ENCODE measurements at regions not wholly inside any gene's neighbourhood (a gene's known extent, or its start where the extent isn't known, plus 50 kb on each side); places are given as distances from the start of the nearest gene placed in this dataset.

DNA sequence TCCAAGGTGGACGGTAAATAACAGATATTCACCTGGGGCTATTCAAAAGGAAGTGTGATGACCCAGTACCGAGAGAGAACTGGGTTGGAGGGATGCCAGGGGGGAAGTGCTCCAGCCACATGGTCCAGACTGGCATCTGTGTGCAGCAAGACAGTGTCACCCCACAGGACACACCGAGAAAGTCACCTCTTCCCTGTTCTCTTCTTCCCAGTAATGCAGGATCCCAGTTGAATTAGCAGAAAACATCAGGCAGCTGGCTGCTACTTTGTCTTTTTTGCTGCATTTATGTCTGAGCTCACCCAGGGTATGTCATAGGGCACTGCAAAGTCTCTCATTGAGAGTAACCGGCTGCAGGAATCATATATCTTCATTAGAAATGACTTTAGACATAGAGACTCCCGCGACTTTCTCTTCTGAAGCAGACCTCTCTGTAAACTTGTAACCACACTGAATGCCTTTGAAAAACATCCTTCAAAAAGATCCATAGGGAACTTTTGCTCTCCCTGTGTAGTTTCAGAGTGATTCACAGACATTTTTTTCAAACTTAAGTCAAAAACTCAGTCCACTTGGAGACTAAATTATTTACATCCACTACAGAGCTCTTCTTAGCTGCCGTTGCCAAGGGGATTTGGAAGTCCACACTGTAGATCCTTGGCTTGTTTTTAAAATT is 609.0 kb upstream of the DPP6 start:
- Histone ChIP-seq H3K36me3 (ENCODE audit: insufficient read depth, low read depth, low read length) (no peaks in the 10 kb centered on the region), H3K4me1 (ENCODE audit: insufficient read depth, low read length) (no peaks in the 10 kb centered on the region), H3K27me3 (ENCODE audit: insufficient read depth, low read length) (no peaks in the 10 kb centered on the region), H3K9me3 (ENCODE audit: insufficient read depth, low read depth, low read length) (peaks cover 2% of the 10 kb centered on the region; the same call in 1 of the 2 replicates), H3K9ac (ENCODE audit: low read depth, low read length) (no peak overlapping the region), H3K27ac (ENCODE audit: low read length) (no peak overlapping the region), H3K4me3 (ENCODE audit: low read length) (no peak overlapping the region)

DNA sequence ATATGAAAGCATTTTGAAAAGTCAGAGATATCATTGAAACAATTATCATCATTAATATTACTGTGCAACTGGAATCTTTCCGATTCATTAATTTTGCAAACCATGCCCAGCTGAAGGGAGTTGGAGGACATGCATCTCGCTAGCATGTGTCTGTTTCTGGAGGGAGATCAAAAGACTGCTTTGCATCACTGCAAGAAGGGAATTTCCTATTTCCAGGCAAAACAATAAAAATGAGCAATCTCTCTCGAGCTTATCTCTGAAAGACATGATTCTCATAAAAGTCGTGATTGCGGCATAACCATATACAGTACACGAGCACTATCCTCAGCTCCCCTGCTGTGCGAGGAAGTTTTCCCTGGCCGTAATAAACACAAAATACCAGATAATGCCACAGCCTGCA is 607.6 kb upstream of the DPP6 start:
- Histone ChIP-seq H3K27me3 (ENCODE audit: insufficient read depth, low read length) (no peaks in the 10 kb centered on the region), H3K9ac (ENCODE audit: low read depth, low read length) (no peak overlapping the region), H3K36me3 (ENCODE audit: insufficient read depth, low read depth, low read length) (no peaks in the 10 kb centered on the region), H3K4me3 (ENCODE audit: low read length) (no peak overlapping the region), H3K4me1 (ENCODE audit: insufficient read depth, low read length) (no peaks in the 10 kb centered on the region), H3K27ac (ENCODE audit: low read length) (no peak overlapping the region), H3K9me3 (ENCODE audit: insufficient read depth, low read depth, low read length) (peaks cover 7% of the 10 kb centered on the region; the same call in 1 of the 2 replicates)

DNA sequence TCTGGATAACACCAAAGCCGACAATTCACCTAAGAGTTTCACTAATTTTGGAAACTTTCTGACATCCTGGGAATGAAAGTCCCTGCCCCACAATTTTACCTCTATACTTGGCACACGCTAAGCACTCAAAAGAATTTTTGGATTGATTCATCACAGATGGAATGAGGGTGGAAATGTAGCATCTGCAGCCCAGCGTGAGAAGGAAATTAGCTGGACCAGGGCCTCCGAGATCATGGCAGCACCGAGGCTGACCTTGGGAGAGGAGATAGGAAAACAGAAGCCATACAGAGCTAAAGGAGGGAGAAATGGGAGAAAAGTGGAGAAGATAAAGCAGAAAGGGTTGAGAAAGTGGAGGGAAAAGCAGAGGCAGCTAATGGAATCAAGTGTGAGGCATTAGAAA is 606.6 kb upstream of the DPP6 start:
- no peak overlapping the region for H3K9ac ChIP-seq (ENCODE audit: low read depth, low read length)
- peaks cover 7% of the 10 kb centered on the region; the same call in 1 of the 2 replicates for H3K9me3 ChIP-seq (ENCODE audit: insufficient read depth, low read depth, low read length)
- no peak overlapping the region for H3K4me3 ChIP-seq (ENCODE audit: low read length)
- H3K27ac ChIP-seq (ENCODE audit: low read length): no peak overlapping the region
- no peaks in the 10 kb centered on the region for H3K36me3 ChIP-seq (ENCODE audit: insufficient read depth, low read depth, low read length)
- no peaks in the 10 kb centered on the region for H3K27me3 ChIP-seq (ENCODE audit: insufficient read depth, low read length)
- no peaks in the 10 kb centered on the region for H3K4me1 ChIP-seq (ENCODE audit: insufficient read depth, low read length)

DNA sequence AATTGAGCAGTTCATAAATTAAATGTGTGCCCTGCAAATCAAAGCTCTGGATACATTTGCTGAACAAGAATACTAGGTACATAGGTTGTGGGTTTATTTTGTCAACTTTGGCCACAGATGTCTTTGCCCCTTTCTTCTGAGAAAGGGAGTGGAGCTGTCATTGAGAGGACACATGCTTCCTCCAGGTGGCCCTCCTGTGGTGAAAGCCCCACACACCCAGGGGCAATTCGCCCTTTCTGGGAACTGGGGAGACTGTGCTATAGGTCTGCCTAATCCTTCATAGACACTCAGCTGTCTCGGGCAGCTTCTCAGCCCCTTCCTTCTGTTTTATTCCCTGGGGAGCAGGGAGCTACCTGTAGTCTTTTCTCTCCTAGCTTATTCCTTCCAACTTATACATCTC is 605.7 kb upstream of the DPP6 start:
- no peak overlapping the region for H3K4me3 ChIP-seq (ENCODE audit: low read length)
- H3K4me1 ChIP-seq (ENCODE audit: insufficient read depth, low read length): no peaks in the 10 kb centered on the region
- no peaks in the 10 kb centered on the region for H3K27me3 ChIP-seq (ENCODE audit: insufficient read depth, low read length)
- no peaks in the 10 kb centered on the region for H3K36me3 ChIP-seq (ENCODE audit: insufficient read depth, low read depth, low read length)
- H3K9me3 ChIP-seq (ENCODE audit: insufficient read depth, low read depth, low read length): peaks cover 7% of the 10 kb centered on the region; the same call in 1 of the 2 replicates
- no peak overlapping the region for H3K27ac ChIP-seq (ENCODE audit: low read length)
- H3K9ac ChIP-seq (ENCODE audit: low read depth, low read length): no peak overlapping the region

DNA sequence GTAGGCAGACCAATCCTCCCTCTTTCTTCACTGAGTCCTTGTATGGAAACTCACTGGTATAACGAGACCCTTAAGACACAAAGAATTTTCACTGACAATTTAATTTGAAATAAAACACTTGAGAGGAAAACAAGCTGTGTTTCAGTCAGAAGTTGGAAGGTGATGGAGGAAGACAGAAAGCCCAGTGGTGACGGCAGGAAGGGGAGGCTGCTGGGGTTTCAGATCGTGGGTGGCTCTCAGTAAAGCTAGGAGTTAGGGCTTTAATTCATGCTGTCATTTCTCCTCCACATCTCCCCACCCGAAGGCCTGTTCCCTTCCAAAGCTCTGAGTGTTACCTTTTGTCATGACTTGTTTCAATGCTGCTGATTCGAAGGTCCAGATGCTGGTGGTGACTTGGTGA is 605.2 kb upstream of the DPP6 start:
- Histone ChIP-seq H3K9me3 (ENCODE audit: insufficient read depth, low read depth, low read length) (peaks cover 7% of the 10 kb centered on the region; the same call in 1 of the 2 replicates), H3K9ac (ENCODE audit: low read depth, low read length) (no peak overlapping the region), H3K36me3 (ENCODE audit: insufficient read depth, low read depth, low read length) (no peaks in the 10 kb centered on the region), H3K27me3 (ENCODE audit: insufficient read depth, low read length) (no peaks in the 10 kb centered on the region), H3K27ac (ENCODE audit: low read length) (no peak overlapping the region), H3K4me3 (ENCODE audit: low read length) (no peak overlapping the region), H3K4me1 (ENCODE audit: insufficient read depth, low read length) (no peaks in the 10 kb centered on the region)

DNA sequence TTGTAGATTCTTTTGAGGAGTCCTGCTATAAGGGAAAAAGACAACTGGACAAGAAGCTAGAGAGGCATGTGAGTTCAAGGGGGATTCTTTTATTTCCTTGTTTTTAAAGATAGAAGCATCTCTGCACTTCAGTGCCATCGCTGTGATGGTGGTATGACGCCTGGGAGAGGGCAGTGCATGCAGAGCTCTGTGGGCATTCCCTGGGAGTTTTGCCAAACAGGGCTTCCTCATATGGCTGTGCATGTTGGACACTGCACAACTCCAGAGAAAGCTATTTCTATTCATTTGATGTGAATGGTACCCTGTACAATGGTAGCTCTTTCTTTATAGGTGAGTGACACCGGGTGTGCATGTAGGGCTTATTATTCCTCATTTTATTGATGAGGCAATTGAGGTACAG is 599.5 kb upstream of the DPP6 start:
- Histone ChIP-seq H3K4me1 (ENCODE audit: insufficient read depth, low read length) (no peaks in the 10 kb centered on the region), H3K9ac (ENCODE audit: low read depth, low read length) (no peak overlapping the region), H3K9me3 (ENCODE audit: insufficient read depth, low read depth, low read length) (peaks cover 5% of the 10 kb centered on the region; the same call in 1 of the 2 replicates), H3K4me3 (ENCODE audit: low read length) (no peak overlapping the region), H3K27me3 (ENCODE audit: insufficient read depth, low read length) (no peaks in the 10 kb centered on the region), H3K36me3 (ENCODE audit: insufficient read depth, low read depth, low read length) (no peaks in the 10 kb centered on the region), H3K27ac (ENCODE audit: low read length) (no peak overlapping the region)

DNA sequence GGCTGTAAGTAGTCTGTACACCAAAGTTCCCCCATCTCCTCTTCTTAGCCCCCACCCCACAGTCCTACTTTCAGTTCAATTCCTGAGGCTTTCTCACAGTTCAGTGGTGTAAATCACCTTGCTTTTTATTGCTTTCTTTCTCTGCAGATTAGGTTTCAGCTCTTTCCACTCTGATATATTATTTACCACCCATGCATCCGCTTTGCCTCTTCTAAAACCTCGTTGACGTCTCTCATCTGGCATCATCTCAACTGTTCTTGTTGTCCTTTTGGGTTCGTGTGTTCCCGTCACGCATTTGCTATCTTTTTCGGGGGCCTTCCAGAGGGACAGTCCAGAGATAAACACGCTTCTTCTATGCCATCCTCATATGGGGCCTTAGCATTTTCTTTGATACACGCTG is 597.9 kb upstream of the DPP6 start:
- Histone ChIP-seq H3K9me3 (ENCODE audit: insufficient read depth, low read depth, low read length) (no peaks in the 10 kb centered on the region), H3K36me3 (ENCODE audit: insufficient read depth, low read depth, low read length) (no peaks in the 10 kb centered on the region), H3K27me3 (ENCODE audit: insufficient read depth, low read length) (no peaks in the 10 kb centered on the region), H3K4me1 (ENCODE audit: insufficient read depth, low read length) (no peaks in the 10 kb centered on the region), H3K4me3 (ENCODE audit: low read length) (no peak overlapping the region), H3K9ac (ENCODE audit: low read depth, low read length) (no peak overlapping the region), H3K27ac (ENCODE audit: low read length) (no peak overlapping the region)

DNA sequence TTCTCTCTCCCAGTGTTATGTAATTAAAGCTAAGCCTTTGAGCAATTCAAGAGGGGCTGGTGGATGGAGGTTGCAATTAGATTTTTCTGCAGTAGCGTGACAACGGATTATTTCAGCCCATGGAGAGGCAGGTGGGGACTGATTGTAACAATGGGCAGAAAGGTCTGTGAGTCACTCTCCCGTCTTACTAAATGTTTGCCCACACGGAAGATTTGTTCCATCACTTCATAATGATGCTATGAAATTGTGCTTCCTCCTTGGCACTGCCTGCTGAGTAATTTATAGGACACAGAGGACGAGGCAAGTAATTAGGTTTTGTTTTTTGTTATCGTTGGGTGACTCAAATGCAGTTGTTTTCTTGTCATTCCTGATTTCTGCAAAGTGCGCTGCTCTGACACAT is 594.5 kb upstream of the DPP6 start:
- Histone ChIP-seq H3K27ac (ENCODE audit: low read length) (no peak overlapping the region), H3K27me3 (ENCODE audit: insufficient read depth, low read length) (no peaks in the 10 kb centered on the region), H3K9ac (ENCODE audit: low read depth, low read length) (no peak overlapping the region), H3K4me3 (ENCODE audit: low read length) (no peak overlapping the region), H3K36me3 (ENCODE audit: insufficient read depth, low read depth, low read length) (no peaks in the 10 kb centered on the region), H3K4me1 (ENCODE audit: insufficient read depth, low read length) (no peaks in the 10 kb centered on the region), H3K9me3 (ENCODE audit: insufficient read depth, low read depth, low read length) (peaks cover 14% of the 10 kb centered on the region)

DNA sequence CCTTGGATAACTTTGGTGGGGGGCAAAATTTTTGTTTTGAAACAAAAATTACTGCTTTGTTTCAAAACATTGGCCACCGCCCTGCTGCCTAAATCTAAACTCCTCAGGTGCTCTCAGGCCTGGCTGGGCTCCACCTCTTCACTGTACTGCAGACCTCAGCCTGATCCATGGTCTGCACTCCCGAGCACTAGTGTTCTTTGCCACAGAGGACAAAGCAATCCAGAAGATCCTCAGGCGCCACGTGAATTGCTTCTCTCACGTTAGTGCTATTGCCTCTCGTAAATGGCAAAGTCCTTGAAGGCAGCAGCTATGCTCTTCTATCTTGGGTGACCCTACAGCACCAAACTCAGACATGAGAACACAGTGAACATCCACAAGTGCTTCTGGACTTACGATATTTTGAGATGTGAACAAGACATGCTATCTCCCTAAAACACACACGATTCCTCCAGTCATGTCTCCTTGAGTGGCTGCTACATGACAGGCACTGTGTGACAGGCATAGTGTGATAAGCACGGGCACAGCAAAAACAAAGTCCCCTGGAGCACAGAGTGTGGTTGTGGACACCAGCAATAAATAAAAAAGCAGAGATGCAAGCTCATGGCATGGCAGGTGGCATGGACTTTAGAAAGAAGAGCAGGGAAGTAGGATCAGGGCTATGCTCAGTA is 582.1 kb upstream of the DPP6 start:
- H3K9me3 ChIP-seq (ENCODE audit: insufficient read depth, low read depth, low read length): peaks cover 8% of the 10 kb centered on the region
- H3K36me3 ChIP-seq (ENCODE audit: insufficient read depth, low read depth, low read length): no peaks in the 10 kb centered on the region
- no peaks in the 10 kb centered on the region for H3K27me3 ChIP-seq (ENCODE audit: insufficient read depth, low read length)
- no peak overlapping the region for H3K9ac ChIP-seq (ENCODE audit: low read depth, low read length)
- no peak overlapping the region for H3K27ac ChIP-seq (ENCODE audit: low read length)
- H3K4me1 ChIP-seq (ENCODE audit: insufficient read depth, low read length): no peaks in the 10 kb centered on the region
- no peak overlapping the region for H3K4me3 ChIP-seq (ENCODE audit: low read length)

DNA sequence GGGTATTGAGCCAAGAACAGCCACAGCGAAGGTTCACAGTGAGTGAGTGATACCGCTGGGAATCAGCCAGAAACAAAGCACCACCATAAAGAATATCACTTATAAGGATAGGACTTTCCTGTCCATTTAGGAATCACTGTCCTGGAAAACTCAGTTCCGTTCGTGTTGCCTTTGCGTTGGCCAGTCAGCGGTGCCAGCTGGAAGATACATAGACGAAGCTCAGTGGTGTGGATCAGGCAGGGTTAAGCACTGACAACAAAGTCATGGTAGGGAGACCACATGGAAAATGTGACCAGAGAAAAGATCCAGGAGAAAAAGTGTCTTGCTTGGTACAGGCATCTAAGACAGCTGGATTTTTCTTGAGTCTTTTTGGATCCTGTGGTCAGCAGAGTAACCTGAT is 579.7 kb upstream of the DPP6 start:
- Histone ChIP-seq H3K27me3 (ENCODE audit: insufficient read depth, low read length) (no peaks in the 10 kb centered on the region), H3K27ac (ENCODE audit: low read length) (no peak overlapping the region), H3K4me3 (ENCODE audit: low read length) (no peak overlapping the region), H3K9me3 (ENCODE audit: insufficient read depth, low read depth, low read length) (no peaks in the 10 kb centered on the region; the same call in none of the 2 replicates), H3K36me3 (ENCODE audit: insufficient read depth, low read depth, low read length) (no peaks in the 10 kb centered on the region), H3K4me1 (ENCODE audit: insufficient read depth, low read length) (no peaks in the 10 kb centered on the region), H3K9ac (ENCODE audit: low read depth, low read length) (no peak overlapping the region)

DNA sequence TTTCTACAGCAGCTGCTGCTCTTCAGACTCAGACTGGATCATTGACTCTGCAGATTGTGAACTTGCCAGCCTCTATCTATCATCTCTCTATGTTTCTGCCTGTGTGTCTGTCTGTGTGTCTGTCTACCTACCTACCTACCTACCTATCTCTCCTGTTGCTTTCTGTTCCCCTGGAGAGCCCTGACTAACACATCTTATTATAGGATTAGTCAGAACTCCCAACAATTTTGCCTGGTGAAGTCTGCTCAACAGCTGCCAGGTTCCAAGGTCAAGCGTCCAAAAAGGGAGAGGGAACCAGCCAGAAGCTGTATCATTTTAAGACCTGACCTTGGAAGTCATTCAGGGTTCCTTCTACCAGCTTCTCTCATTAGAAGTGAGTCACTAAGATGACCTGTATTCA is 579.0 kb upstream of the DPP6 start:
- H3K9ac ChIP-seq (ENCODE audit: low read depth, low read length): no peak overlapping the region
- no peak overlapping the region for H3K4me3 ChIP-seq (ENCODE audit: low read length)
- H3K4me1 ChIP-seq (ENCODE audit: insufficient read depth, low read length): no peaks in the 10 kb centered on the region
- no peaks in the 10 kb centered on the region; the same call in none of the 2 replicates for H3K9me3 ChIP-seq (ENCODE audit: insufficient read depth, low read depth, low read length)
- no peaks in the 10 kb centered on the region for H3K36me3 ChIP-seq (ENCODE audit: insufficient read depth, low read depth, low read length)
- H3K27me3 ChIP-seq (ENCODE audit: insufficient read depth, low read length): no peaks in the 10 kb centered on the region
- no peak overlapping the region for H3K27ac ChIP-seq (ENCODE audit: low read length)

DNA sequence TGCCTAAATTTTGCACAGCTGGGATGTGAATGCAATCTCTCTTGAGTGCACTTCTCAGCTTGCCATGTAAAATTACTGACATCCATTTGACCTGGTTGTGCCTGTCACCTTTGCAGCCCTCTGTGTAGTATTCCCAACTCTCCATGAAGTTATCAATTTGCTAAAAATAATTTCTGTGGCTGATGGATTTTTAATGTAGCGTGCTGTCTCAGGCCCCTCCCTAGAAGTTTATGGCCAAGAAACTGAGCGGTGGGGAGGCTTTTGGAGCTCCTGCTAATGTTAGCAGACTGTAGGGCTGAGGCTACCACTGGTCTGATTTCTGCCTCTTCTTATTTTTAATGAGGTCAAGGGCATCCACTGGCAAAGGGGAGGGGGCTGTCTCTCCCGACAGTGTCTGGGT is 577.0 kb upstream of the DPP6 start:
- Histone ChIP-seq H3K9me3 (ENCODE audit: insufficient read depth, low read depth, low read length) (no peaks in the 10 kb centered on the region; the same call in 1 of the 2 replicates), H3K4me1 (ENCODE audit: insufficient read depth, low read length) (no peaks in the 10 kb centered on the region), H3K36me3 (ENCODE audit: insufficient read depth, low read depth, low read length) (no peaks in the 10 kb centered on the region), H3K9ac (ENCODE audit: low read depth, low read length) (no peak overlapping the region), H3K4me3 (ENCODE audit: low read length) (no peak overlapping the region), H3K27me3 (ENCODE audit: insufficient read depth, low read length) (no peaks in the 10 kb centered on the region), H3K27ac (ENCODE audit: low read length) (no peak overlapping the region)

Measured in iPS-20b (cell line).